Colonic mucosa (tissue), 4 donors: ENCODE measurements at regions not wholly inside any gene's neighbourhood (a gene's known extent, or its start where the extent isn't known, plus 50 kb on each side); places are given as distances from the start of the nearest gene placed in this dataset.

Source experiments
- DNase-seq: peaks from one replicate; pipeline ENCODE4 v3.0.0-alpha.2; 2020
- H3K27ac ChIP-seq: fragments of 200-600 bp; one replicate; pipeline ENCODE4 v1.8.0; 2021
- H3K27me3 ChIP-seq: fragments of 200-600 bp; one replicate; pipeline ENCODE4 v1.8.0; 2021
- H3K36me3 ChIP-seq: fragments of 200-600 bp; one replicate; pipeline ENCODE4 v1.8.0; 2021
- H3K4me1 ChIP-seq: fragments of 200-600 bp; one replicate; pipeline ENCODE4 v1.8.0; 2021; ENCODE audit warnings: mild to moderate bottlenecking
- H3K4me3 ChIP-seq: fragments of 200-600 bp; one replicate; pipeline ENCODE4 v1.8.0; 2021
- H3K9ac ChIP-seq, 2 donors: one replicate each; pipeline ENCODE4 v1.7.0; 2013; ENCODE audit warnings: control low read depth in 2 of 2, low read depth in 2 of 2, low read length in 2 of 2
- H3K9me3 ChIP-seq: fragments of 200-600 bp; one replicate; pipeline ENCODE4 v1.8.0; 2021
- CTCF ChIP-seq: fragments of 200-600 bp; IDR thresholded peaks from one replicate; pipeline ENCODE4 v1.8.0; 2022; ENCODE audit warnings: antibody characterized with exemption, mild to moderate bottlenecking
- intact Hi-C: fragments of 100-400 bp; cut with DNase I; formaldehyde crosslinking; loops from one replicate; pipeline ENCODE4 v1.14.1; 2022
- donor health status: healthy.
- donor health status: DM: no; HTN: no; CAD: no.
- donor health status: DM: no; HTN: no; CAD: no.

DNA sequence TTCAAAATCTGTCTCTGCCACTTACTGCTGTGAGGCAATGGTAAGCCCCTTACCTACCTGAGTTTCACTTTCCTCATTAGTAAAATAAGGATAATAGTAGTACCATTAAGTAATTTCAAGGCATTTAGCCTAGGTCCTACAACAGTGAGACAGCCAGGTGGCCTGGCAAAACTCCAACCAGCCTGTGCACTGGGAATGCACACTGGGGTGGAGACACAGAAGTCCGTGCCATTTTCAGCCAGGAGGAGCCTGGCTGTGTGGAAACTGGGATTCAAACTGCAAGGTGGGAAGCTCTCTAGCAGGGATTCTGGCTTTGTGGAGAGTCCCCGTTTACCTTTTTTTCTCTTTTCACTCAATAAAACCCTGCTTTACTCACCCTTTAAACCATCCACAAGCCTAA, 630.4 kb downstream of the PRELID2 start:
- no peak overlapping the region for H3K4me3 ChIP-seq
- no peaks in the 10 kb centered on the region for H3K27me3 ChIP-seq
- no peaks in the 10 kb centered on the region for H3K4me1 ChIP-seq
- no peak for DNase-seq
- no peaks in the 10 kb centered on the region for H3K36me3 ChIP-seq
- intact Hi-C loops: no loop called here
- TF ChIP-seq CTCF: no peak
- H3K9ac ChIP-seq: no peak overlapping the region
- H3K9me3 ChIP-seq: no peaks in the 10 kb centered on the region
- H3K27ac ChIP-seq: no peak overlapping the region

- no peaks in the 10 kb centered on the region for H3K4me1 ChIP-seq
- no peak for DNase-seq
- H3K9ac ChIP-seq: no peak overlapping the region
- TF ChIP-seq CTCF: no peak
- H3K9me3 ChIP-seq: no peaks in the 10 kb centered on the region
- H3K4me3 ChIP-seq: no peak overlapping the region
- H3K27me3 ChIP-seq: no peaks in the 10 kb centered on the region
- H3K36me3 ChIP-seq: no peaks in the 10 kb centered on the region
- H3K27ac ChIP-seq: no peak overlapping the region
- intact Hi-C loops: no loop called here
These were observed 631.9 kb downstream of the PRELID2 start for GRCh38 chr5:145203193-145203592.

DNA sequence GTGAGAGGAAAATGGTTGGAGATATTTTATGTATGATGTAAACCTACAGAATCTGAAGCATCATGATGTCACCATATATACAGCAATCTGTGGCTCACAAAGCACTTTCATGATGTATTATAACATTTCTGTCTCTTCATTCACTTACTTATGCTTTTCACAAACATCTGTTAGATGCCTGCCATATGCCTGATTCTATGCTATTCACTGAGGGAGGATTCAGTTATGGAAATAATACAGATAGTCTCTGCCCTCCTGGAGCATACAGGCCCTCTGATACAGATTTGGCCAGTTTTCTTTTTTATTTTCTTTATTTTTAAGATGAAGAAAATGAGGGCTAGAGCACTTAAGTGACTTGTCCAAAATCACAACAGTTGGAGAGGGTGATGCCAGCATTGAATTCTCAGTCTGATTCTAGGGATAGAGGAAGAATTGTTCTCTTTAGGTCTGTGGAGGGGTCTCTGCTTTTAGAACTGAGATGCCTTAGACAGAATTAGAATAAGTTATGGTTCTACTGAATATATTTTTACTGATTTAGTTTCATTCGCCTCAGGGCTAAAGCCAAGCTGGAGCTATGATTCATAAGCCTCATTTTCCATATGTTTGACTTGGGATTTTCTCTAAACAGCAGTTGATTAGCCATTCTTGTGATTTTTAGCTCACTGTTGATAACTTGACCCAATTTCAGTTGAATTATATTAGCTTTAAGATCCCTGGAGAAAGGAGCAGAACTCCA, 636.4 kb downstream of the PRELID2 start:
- Histone ChIP-seq H3K27ac (no peak overlapping the region), H3K9me3 (no peaks in the 10 kb centered on the region), H3K36me3 (no peaks in the 10 kb centered on the region), H3K4me1 (no peaks in the 10 kb centered on the region), H3K9ac (no peak overlapping the region), H3K27me3 (no peaks in the 10 kb centered on the region), H3K4me3 (no peak overlapping the region)
- TF ChIP-seq CTCF: no peak
- no peak for DNase-seq
- intact Hi-C loops: no loop called here

DNA sequence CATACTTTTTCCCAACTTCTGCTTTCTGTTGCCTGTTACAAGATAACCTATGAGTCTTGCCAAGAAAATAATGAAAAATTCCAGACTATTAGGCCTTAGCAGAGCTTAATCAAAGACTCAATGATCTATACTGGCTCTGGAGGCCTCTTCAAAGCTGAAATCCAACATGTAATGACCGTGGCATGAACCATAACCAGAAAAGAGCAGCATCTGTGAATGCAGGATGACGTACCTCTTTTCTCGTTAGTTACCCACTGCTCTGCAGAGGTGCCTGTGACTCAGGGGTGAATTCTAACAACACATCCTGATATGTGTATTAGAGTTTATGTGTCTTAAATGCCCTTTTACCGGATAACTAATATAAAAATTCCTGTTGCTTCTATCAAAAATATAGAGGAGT, 645.4 kb downstream of the PRELID2 start:
- intact Hi-C loops: no loop called here
- H3K36me3 ChIP-seq: no peaks in the 10 kb centered on the region
- H3K4me1 ChIP-seq: no peaks in the 10 kb centered on the region
- TF ChIP-seq CTCF: no peak
- H3K27ac ChIP-seq: no peak overlapping the region
- H3K27me3 ChIP-seq: no peaks in the 10 kb centered on the region
- no peaks in the 10 kb centered on the region for H3K9me3 ChIP-seq
- no peak for DNase-seq
- H3K9ac ChIP-seq: no peak overlapping the region
- no peak overlapping the region for H3K4me3 ChIP-seq

GRCh38 chr5:145180371-145180770, 654.8 kb downstream of the PRELID2 start:
- intact Hi-C loops: no loop called here
- no peaks in the 10 kb centered on the region for H3K27me3 ChIP-seq
- no peaks in the 10 kb centered on the region for H3K9me3 ChIP-seq
- H3K36me3 ChIP-seq: no peaks in the 10 kb centered on the region
- H3K9ac ChIP-seq: no peak overlapping the region
- DNase-seq: no peak
- TF ChIP-seq CTCF: no peak
- H3K4me3 ChIP-seq: no peak overlapping the region
- H3K4me1 ChIP-seq: no peaks in the 10 kb centered on the region
- no peak overlapping the region for H3K27ac ChIP-seq
